HG03354 (cell line): ENCODE measurements at regions not wholly inside any gene's neighbourhood (a gene's known extent, or its start where the extent isn't known, plus 50 kb on each side); places are given as distances from the start of the nearest gene placed in this dataset.

Experiments
- ATAC-seq: cut with Tn5 transposase; IDR thresholded peaks from one replicate; pipeline ENCODE4 v1.9.1; 2021; ENCODE audit warnings: mild to moderate bottlenecking; ENCODE audit not compliant: unreplicated experiment, poor library complexity, severe bottlenecking

- no peak for ATAC-seq
These were observed 247.6 kb upstream of the TNP1 start for GRCh38 chr2:217107480-217107879.

- no peak for ATAC-seq
These were observed 246.8 kb upstream of the TNP1 start for GRCh38 chr2:217106650-217107014.

- ATAC-seq, result no peak
These were observed 246.1 kb upstream of the TNP1 start for GRCh38 chr2:217105733-217106649.

GRCh38 chr2:217103752-217104545, 244.1 kb upstream of the TNP1 start:
- ATAC-seq, result no peak

GRCh38 chr2:217102956-217103355, 243.1 kb upstream of the TNP1 start:
- ATAC-seq, result no peak

- no peak for ATAC-seq
These were observed 242.1 kb upstream of the TNP1 start for GRCh38 chr2:217101972-217102371.

- no peak for ATAC-seq
These were observed 239.7 kb upstream of the TNP1 start for GRCh38 chr2:217099561-217099960.

- no peak for ATAC-seq
These were observed 238.6 kb upstream of the TNP1 start for GRCh38 chr2:217098435-217098834.

DNA sequence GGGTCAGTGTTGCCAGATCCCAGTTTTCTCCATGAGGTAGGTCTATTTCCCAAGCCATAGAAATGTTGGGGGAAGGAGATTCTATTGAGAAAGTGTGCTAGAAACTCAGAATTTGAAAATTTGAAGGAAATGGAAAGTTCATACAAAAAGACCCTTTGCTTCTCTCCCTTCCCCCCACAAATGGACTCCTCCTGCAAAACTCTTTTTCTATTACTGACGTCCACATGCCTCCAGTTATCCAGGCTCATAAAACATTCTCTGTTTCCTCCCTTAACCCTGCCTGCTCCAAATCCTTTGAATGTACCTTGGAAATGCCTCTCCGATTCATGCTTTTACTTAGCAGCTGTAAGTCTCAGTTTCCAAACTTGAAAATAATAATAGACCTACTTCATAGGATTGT, 237.5 kb upstream of the TNP1 start:
- no peak for ATAC-seq

GRCh38 chr2:217096474-217097225, 236.8 kb upstream of the TNP1 start:
- ATAC-seq, result no peak

- no peak for ATAC-seq
These were observed 235.8 kb upstream of the TNP1 start for GRCh38 chr2:217095511-217096205.

DNA sequence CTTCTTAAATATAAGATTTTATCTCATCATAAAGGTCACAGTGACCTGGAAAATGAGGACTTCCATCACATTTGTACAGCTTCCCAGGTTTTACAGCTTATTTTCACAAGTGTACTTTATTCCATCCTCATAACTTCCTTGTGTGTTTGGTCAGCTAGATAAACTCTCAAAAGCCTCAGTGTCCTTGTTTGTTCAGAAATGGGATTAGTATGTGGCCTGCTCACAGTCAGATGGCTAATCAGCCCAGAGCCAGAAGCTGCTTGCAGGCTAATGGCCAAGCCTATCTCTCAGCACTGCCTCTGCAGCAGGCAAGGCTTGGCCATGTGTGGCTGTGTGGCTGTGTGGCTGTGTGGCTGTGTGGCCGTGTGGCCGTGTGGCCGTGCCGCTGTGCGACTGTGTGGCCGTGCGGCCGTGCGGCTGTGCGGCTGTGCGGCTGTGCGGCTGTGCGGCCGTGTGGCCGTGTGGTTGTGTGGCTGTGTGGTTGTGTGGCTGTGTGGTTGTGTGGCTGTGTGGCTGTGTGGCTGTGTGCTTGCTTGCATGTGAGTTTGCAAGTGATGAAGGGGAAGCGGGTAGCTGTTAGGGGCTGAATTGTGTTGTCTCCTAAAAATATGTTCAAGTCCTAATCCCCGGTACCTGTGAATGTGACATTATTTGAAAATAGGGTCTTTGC, 233.0 kb upstream of the TNP1 start:
- ATAC-seq, result no peak

GRCh38 chr2:217091531-217091930, 231.7 kb upstream of the TNP1 start:
- ATAC-seq, result no peak

GRCh38 chr2:217090884-217091283, 231.0 kb upstream of the TNP1 start:
- ATAC-seq, result no peak

- ATAC-seq, result peak; percentile 88
These were observed 230.2 kb upstream of the TNP1 start for GRCh38 chr2:217090024-217090473.

GRCh38 chr2:217086718-217087117, 226.9 kb upstream of the TNP1 start:
- no peak for ATAC-seq

- no peak for ATAC-seq
These were observed 226.2 kb upstream of the TNP1 start for GRCh38 chr2:217086038-217086522.

GRCh38 chr2:217085543-217085942, 225.7 kb upstream of the TNP1 start:
- no peak for ATAC-seq

DNA sequence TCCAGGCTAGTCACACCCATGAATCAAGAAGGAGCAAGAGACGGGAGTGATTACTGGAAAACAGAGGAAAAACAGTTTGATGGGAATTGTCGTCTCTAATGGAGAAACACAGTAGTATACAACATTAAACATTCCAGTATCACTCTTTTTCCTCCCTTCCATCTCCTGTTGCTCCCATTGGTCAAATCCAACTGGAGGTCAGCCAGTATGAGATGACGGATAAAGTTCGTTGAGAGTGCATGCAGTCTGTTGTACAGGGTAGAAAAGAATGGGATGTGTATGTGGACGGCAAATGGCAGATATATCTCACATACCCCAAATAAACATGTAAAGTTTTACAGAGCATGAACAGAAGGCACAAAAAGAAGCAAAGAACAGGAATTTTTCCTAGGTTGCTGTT, 221.9 kb upstream of the TNP1 start:
- no peak for ATAC-seq
